ENCODE measurements at regions not wholly inside any gene's neighbourhood (a gene's known extent, or its start where the extent isn't known, plus 50 kb on each side); places are given as distances from the start of the nearest gene placed in this dataset.

DNA sequence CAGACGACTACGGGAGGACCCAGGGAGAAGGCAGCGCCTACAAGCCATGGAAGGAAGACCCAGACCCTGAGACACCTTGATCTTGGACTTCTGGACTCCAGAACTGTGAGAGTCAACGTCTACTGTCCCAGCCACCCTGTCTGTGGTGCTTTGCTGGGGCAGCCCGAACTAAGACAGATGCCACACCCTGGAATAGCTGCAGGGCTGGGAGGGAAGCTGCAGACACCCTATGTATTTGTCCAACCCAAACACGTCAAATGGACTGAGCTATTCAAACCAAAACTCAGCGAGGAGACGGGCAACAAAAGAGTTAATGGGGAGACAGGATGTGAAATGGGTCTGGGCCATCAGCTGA, 169.3 kb downstream of the CTTN start:
- WGBS, 2 donors, result 63 to 64% methylated on average over 8 of the region's 8 CpGs
- ATAC-seq (ENCODE audit: insufficient read depth, low FRiP score) (no peak), DNase-seq (no peak)
- no peak overlapping the region for H3K4me3 ChIP-seq
- H3K9me3 ChIP-seq (ENCODE audit: control insufficient read depth in 4 of 4, insufficient read depth in 3 of 4, low read length in 3 of 4), result no peaks in the 10 kb centered on the region
- no peaks in the 10 kb centered on the region for H3K36me3 ChIP-seq (ENCODE audit: control insufficient read depth in 4 of 4, insufficient read depth in 4 of 4, low read length in 4 of 4)
- H3K27me3 ChIP-seq (ENCODE audit: control insufficient read depth in 3 of 3, insufficient read depth in 3 of 3, low read length in 2 of 3), result no peaks in the 10 kb centered on the region
- H3K9ac ChIP-seq (ENCODE audit: insufficient read depth in 1 of 2, low read length in 2 of 2), result peak overlapping the region in 1 of 2 donors; percentile 82
- H3K27ac ChIP-seq (ENCODE audit: low read depth in 1 of 2, low read length in 1 of 2), result peak overlapping the region in 1 of 2 donors; percentile 55
- TF ChIP-seq, protein P1, sequence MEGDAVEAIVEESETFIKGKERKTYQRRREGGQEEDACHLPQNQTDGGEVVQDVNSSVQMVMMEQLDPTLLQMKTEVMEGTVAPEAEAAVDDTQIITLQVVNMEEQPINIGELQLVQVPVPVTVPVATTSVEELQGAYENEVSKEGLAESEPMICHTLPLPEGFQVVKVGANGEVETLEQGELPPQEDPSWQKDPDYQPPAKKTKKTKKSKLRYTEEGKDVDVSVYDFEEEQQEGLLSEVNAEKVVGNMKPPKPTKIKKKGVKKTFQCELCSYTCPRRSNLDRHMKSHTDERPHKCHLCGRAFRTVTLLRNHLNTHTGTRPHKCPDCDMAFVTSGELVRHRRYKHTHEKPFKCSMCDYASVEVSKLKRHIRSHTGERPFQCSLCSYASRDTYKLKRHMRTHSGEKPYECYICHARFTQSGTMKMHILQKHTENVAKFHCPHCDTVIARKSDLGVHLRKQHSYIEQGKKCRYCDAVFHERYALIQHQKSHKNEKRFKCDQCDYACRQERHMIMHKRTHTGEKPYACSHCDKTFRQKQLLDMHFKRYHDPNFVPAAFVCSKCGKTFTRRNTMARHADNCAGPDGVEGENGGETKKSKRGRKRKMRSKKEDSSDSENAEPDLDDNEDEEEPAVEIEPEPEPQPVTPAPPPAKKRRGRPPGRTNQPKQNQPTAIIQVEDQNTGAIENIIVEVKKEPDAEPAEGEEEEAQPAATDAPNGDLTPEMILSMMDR (IDR thresholded peaks at IDR 0.05; ENCODE audit: control extremely low read depth, extremely low read depth), result no peak
- H3K4me1 ChIP-seq (ENCODE audit: control insufficient read depth in 5 of 5, insufficient read depth in 5 of 5, low read length in 5 of 5), result peaks cover 0 to 12% (median 4%) of the 10 kb centered on the region in 5 donors

DNA sequence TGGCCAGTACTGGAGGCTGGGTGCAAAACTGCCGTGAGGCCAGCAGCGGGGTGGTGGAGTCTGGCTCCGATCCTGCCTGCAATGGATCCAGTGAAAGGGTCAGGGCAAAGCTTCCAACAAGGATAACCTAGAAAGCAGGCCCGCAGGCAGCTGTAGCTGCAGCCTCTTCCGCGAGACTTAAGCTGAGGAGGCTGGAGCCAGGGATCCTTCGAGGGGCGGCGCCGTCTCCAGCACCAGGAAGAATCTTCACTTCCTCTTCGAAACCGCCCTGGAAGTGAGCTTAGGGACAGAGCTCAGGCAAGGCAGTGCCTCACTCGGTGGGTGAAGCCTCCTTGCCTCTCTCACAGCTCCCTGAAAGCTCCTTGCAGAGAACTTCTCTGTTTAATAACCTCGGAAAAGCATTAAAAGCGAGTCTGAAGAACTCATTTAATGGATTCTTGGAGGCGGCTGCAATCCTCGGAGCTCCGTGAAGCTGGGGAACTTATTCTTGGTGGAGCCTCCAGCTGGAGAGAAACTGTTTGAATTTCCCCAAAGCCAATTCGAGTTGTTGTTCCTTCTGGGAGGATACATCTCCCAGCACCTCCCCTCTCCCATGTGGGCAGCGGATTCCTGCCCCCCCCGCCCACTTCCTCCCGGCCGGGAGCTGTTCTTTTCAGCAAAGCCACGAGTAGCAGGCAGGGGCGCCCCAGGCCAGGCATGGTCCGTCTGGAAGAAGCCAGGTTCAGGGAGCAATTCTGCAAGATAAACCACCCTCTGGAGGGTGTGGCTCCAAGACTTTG, 169.9 kb downstream of the CTTN start:
- H3K9ac ChIP-seq (ENCODE audit: insufficient read depth in 1 of 2, low read length in 2 of 2), result peak overlapping the region in 1 of 2 donors; percentile 82
- peaks cover 0 to 12% (median 4%) of the 10 kb centered on the region in 5 donors for H3K4me1 ChIP-seq (ENCODE audit: control insufficient read depth in 5 of 5, insufficient read depth in 5 of 5, low read length in 5 of 5)
- TF ChIP-seq, protein P1 (IDR thresholded peaks at IDR 0.05; ENCODE audit: control extremely low read depth, extremely low read depth), result no peak
- ATAC-seq (ENCODE audit: insufficient read depth, low FRiP score), result peak; percentile 63
- WGBS, 2 donors, result 5 to 19% methylated on average over 26 of the region's 26 CpGs
- DNase-seq, result peak; percentile 81 to 85 (median 83)
- no peak overlapping the region for H3K4me3 ChIP-seq
- H3K9me3 ChIP-seq (ENCODE audit: control insufficient read depth in 4 of 4, insufficient read depth in 3 of 4, low read length in 3 of 4), result no peaks in the 10 kb centered on the region
- no peaks in the 10 kb centered on the region for H3K27me3 ChIP-seq (ENCODE audit: control insufficient read depth in 3 of 3, insufficient read depth in 3 of 3, low read length in 2 of 3)
- no peaks in the 10 kb centered on the region for H3K36me3 ChIP-seq (ENCODE audit: control insufficient read depth in 4 of 4, insufficient read depth in 4 of 4, low read length in 4 of 4)
- H3K27ac ChIP-seq (ENCODE audit: low read depth in 1 of 2, low read length in 1 of 2), result peak overlapping the region; percentile 34 to 55

DNA sequence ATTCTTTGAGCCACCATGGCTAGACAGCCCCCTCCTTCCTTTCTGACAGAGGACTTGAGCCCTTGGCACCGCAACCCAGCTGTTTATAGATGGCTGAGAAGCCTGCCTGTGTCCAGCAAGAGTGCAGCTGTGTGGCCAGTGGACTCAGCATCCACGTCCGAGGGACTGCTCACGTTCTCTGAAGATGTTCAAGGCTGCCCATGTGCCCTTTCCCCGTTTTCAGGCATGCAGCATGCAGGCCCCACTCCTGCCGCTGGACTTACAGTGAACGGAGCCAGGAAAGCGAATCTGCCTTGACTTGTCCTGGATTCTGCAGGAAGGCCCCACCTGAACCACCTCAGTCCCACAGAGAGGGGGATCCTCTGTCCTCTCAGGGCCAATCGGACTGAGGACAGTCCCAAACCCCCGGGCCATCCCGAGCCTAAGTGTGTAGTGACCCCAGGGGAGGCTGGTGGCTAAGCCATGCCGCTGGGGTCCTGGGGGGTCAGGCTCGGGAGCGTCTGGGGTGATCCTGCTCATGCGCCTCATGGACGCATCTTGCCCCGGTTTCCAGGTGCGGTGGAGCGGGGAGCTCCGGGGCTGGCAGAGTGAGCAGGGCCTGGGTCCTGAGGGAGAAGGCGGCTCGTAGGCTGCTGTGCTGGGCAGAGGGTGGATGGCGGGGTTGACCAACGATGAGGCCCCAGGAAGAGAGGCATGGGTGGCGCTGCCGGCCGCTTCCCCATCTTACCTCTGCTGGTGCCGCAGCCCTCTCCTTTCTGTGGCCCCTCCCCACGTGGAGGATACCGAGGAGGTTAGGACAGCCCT, 170.7 kb downstream of the CTTN start:
- Histone ChIP-seq H3K27ac (ENCODE audit: low read depth in 1 of 2, low read length in 1 of 2) (peak overlapping the region in 1 of 2 donors; percentile 52), H3K4me1 (ENCODE audit: control insufficient read depth in 5 of 5, insufficient read depth in 5 of 5, low read length in 5 of 5) (peaks cover 0 to 12% (median 4%) of the 10 kb centered on the region in 5 donors), H3K36me3 (ENCODE audit: control insufficient read depth in 4 of 4, insufficient read depth in 4 of 4, low read length in 4 of 4) (no peaks in the 10 kb centered on the region), H3K27me3 (ENCODE audit: control insufficient read depth in 3 of 3, insufficient read depth in 3 of 3, low read length in 2 of 3) (no peaks in the 10 kb centered on the region), H3K4me3 (no peak overlapping the region), H3K9ac (ENCODE audit: insufficient read depth in 1 of 2, low read length in 2 of 2) (no peak overlapping the region), H3K9me3 (ENCODE audit: control insufficient read depth in 4 of 4, insufficient read depth in 3 of 4, low read length in 3 of 4) (no peaks in the 10 kb centered on the region)
- DNase-seq, result no peak
- no peak for ATAC-seq (ENCODE audit: insufficient read depth, low FRiP score)
- 85 to 86% methylated on average over 27 to 30 of the region's 30 CpGs for WGBS, 2 donors
- TF ChIP-seq, protein P1 (IDR thresholded peaks at IDR 0.05; ENCODE audit: control extremely low read depth, extremely low read depth), result no peak

Measured in lung (tissue), 11 donors.